Neural progenitor cell (in vitro differentiated cells): ENCODE measurements at regions not wholly inside any gene's neighbourhood (a gene's known extent, or its start where the extent isn't known, plus 50 kb on each side); places are given as distances from the start of the nearest gene placed in this dataset.
"Not testable (repeated sequence)": the region's sequence is repeated elsewhere in the genome, so short reads cannot be mapped to it uniquely, and the experiment has no call there.

Source experiments
- DNase-seq: peaks from one replicate; pipeline ENCODE4 v3.0.0-alpha.2; 2016; ENCODE audit warnings: low spot score
- H2AFZ ChIP-seq: fragments of 200-600 bp; sonication (generic); replicated peaks from 2 replicates; pipeline ENCODE4 v1.6.1; 2016; ENCODE audit warnings: antibody characterized with exemption
- H3F3A ChIP-seq: fragments of 200-600 bp; sonication (generic); 2 replicates; pipeline ENCODE4 v1.6.1; 2016; ENCODE audit warnings: antibody characterized with exemption, low read depth
- H3K27ac ChIP-seq: fragments of 200-600 bp; sonication (generic); 2 replicates; pipeline ENCODE4 v1.5.1; 2016; ENCODE audit warnings: mild to moderate bottlenecking
- H3K27me3 ChIP-seq: fragments of 200-600 bp; sonication (generic); 2 replicates; pipeline ENCODE4 v1.6.1; 2016; ENCODE audit warnings: mild to moderate bottlenecking, moderate library complexity
- H3K36me3 ChIP-seq: fragments of 200-600 bp; sonication (generic); 2 replicates; pipeline ENCODE4 v1.5.1; 2016
- H3K4me1 ChIP-seq: fragments of 200-600 bp; sonication (generic); 2 replicates; pipeline ENCODE4 v1.6.1; 2016; ENCODE audit warnings: mixed run types
- H3K4me2 ChIP-seq: fragments of 200-600 bp; sonication (generic); 2 replicates; pipeline ENCODE4 v1.6.1; 2016
- H3K4me3 ChIP-seq: fragments of 200-600 bp; sonication (generic); 2 replicates; pipeline ENCODE4 v1.5.1; 2016
- H3K79me2 ChIP-seq: fragments of 200-600 bp; sonication (generic); 2 replicates; pipeline ENCODE4 v1.6.1; 2016; ENCODE audit warnings: low read depth
- H3K9ac ChIP-seq: fragments of 200-600 bp; sonication (generic); 2 replicates; pipeline ENCODE4 v1.6.1; 2016
- H3K9me3 ChIP-seq: fragments of 200-600 bp; sonication (generic); 2 replicates; pipeline ENCODE4 v1.5.1; 2016; ENCODE audit warnings: low read depth
- H4K20me1 ChIP-seq: fragments of 200-600 bp; sonication (generic); 2 replicates; pipeline ENCODE4 v1.6.1; 2016; ENCODE audit warnings: low read depth
- H3K27ac Mint-ChIP-seq: 3 replicates; pipeline ENCODE4 v1.8.0; 2021; ENCODE audit warnings: mixed read lengths
- H3K27me3 Mint-ChIP-seq: 2 replicates; pipeline ENCODE4 v1.8.0; 2022; ENCODE audit warnings: low read depth, mild to moderate bottlenecking, inconsistent platforms, moderate library complexity, mixed read lengths; ENCODE audit not compliant: insufficient read depth
- H3K36me3 Mint-ChIP-seq: 3 replicates; pipeline ENCODE4 v1.8.0; 2021; ENCODE audit warnings: mixed read lengths
- H3K4me1 Mint-ChIP-seq: 3 replicates; pipeline ENCODE4 v1.8.0; 2021; ENCODE audit warnings: mixed read lengths
- H3K4me3 Mint-ChIP-seq: 3 replicates; pipeline ENCODE4 v1.8.0; 2021; ENCODE audit warnings: mild to moderate bottlenecking, moderate library complexity, mixed read lengths
- H3K9me3 Mint-ChIP-seq: 3 replicates; pipeline ENCODE4 v1.8.0; 2020; ENCODE audit warnings: mixed read lengths
- CTCF ChIP-seq: fragments of 200-600 bp; sonication (generic); IDR thresholded peaks from 2 replicates; pipeline ENCODE4 v1.5.1; 2017; ENCODE audit warnings: antibody characterized with exemption, mild to moderate bottlenecking
- EZH2 ChIP-seq: fragments of 200-600 bp; sonication (generic); IDR thresholded peaks from 2 replicates; pipeline ENCODE4 v1.6.1; 2017; ENCODE audit warnings: antibody characterized with exemption, mild to moderate bottlenecking, moderate library complexity
- EZH2phosphoT487 ChIP-seq: fragments of 200-600 bp; sonication (generic); IDR thresholded peaks from 2 replicates; pipeline ENCODE4 v1.6.1; 2017; ENCODE audit warnings: antibody characterized with exemption

- Histone ChIP-seq H2AFZ (no peak overlapping the region), H4K20me1 (no peaks in the 10 kb centered on the region), H3K9me3 (no peaks in the 10 kb centered on the region), H3K4me2 (no peak overlapping the region), H3K27me3 (no peaks in the 10 kb centered on the region), H3K9ac (no peak overlapping the region), H3K4me3 (no peak overlapping the region), H3K79me2 (no peaks in the 10 kb centered on the region), H3K4me1 (no peaks in the 10 kb centered on the region), H3K27ac (no peak overlapping the region), H3K36me3 (no peaks in the 10 kb centered on the region), H3F3A (no peaks in the 10 kb centered on the region)
- Mint-ChIP-seq H3K9me3 (no peaks in the 10 kb centered on the region), H3K36me3 (no peaks in the 10 kb centered on the region), H3K4me3 (no peak overlapping the region), H3K4me1 (no peaks in the 10 kb centered on the region), H3K27ac (no peak overlapping the region), H3K27me3 (no peaks in the 10 kb centered on the region)
- no peak for TF ChIP-seq EZH2phosphoT487
- TF ChIP-seq CTCF, result no peak
- no peak for TF ChIP-seq EZH2
- no peak for DNase-seq
Measured at GRCh38 chr2:225806105-225806504, 406.6 kb downstream of the NYAP2 start.

- not testable (repeated sequence) for H3K79me2 ChIP-seq, H3K4me3 Mint-ChIP-seq, H3K36me3 Mint-ChIP-seq, H3K27ac ChIP-seq, H3K4me1 ChIP-seq, H3F3A ChIP-seq, H3K4me1 Mint-ChIP-seq, H3K36me3 ChIP-seq, H3K27ac Mint-ChIP-seq, H3K27me3 ChIP-seq, H3K9me3 ChIP-seq, H4K20me1 ChIP-seq, H3K4me2 ChIP-seq, H2AFZ ChIP-seq, H3K27me3 Mint-ChIP-seq, DNase-seq, H3K4me3 ChIP-seq, H3K9me3 Mint-ChIP-seq, H3K9ac ChIP-seq
Measured at GRCh38 chr2:225802076-225802475, 402.6 kb downstream of the NYAP2 start.

GRCh38 chr2:225797394-225797793, 397.9 kb downstream of the NYAP2 start:
- Mint-ChIP-seq H3K4me3 (no peak overlapping the region), H3K27ac (no peak overlapping the region), H3K27me3 (no peaks in the 10 kb centered on the region), H3K36me3 (no peaks in the 10 kb centered on the region), H3K4me1 (no peaks in the 10 kb centered on the region), H3K9me3 (no peaks in the 10 kb centered on the region)
- no peaks in the 10 kb centered on the region for H3K79me2 ChIP-seq
- no peak for DNase-seq
- H3K27ac ChIP-seq, result no peak overlapping the region
- no peak overlapping the region for H2AFZ ChIP-seq
- H3K9ac ChIP-seq, result no peak overlapping the region
- no peaks in the 10 kb centered on the region for H3K4me1 ChIP-seq
- TF ChIP-seq EZH2phosphoT487 (no peak), EZH2 (no peak), CTCF (no peak)
- no peak overlapping the region for H3K4me3 ChIP-seq
- H3F3A ChIP-seq, result no peaks in the 10 kb centered on the region
- no peak overlapping the region for H3K4me2 ChIP-seq
- no peaks in the 10 kb centered on the region for H4K20me1 ChIP-seq
- no peaks in the 10 kb centered on the region for H3K27me3 ChIP-seq
- no peaks in the 10 kb centered on the region for H3K36me3 ChIP-seq
- H3K9me3 ChIP-seq, result no peaks in the 10 kb centered on the region

GRCh38 chr2:225794652-225795400, 395.3 kb downstream of the NYAP2 start:
- H3K36me3 ChIP-seq, result no peaks in the 10 kb centered on the region
- no peak overlapping the region for H3K4me3 ChIP-seq
- H2AFZ ChIP-seq, result no peak overlapping the region
- no peaks in the 10 kb centered on the region for H3K4me1 Mint-ChIP-seq
- TF ChIP-seq EZH2phosphoT487, result no peak
- no peak for TF ChIP-seq EZH2
- TF ChIP-seq CTCF, result no peak
- H4K20me1 ChIP-seq, result no peaks in the 10 kb centered on the region
- H3K9ac ChIP-seq, result no peak overlapping the region
- no peak overlapping the region for H3K27ac Mint-ChIP-seq
- H3K27me3 Mint-ChIP-seq, result peaks cover 2% of the 10 kb centered on the region
- H3K9me3 Mint-ChIP-seq, result no peaks in the 10 kb centered on the region
- no peaks in the 10 kb centered on the region for H3K27me3 ChIP-seq
- no peaks in the 10 kb centered on the region for H3K36me3 Mint-ChIP-seq
- H3K27ac ChIP-seq, result no peak overlapping the region
- no peaks in the 10 kb centered on the region for H3F3A ChIP-seq
- no peak overlapping the region for H3K4me2 ChIP-seq
- no peaks in the 10 kb centered on the region for H3K4me1 ChIP-seq
- H3K9me3 ChIP-seq, result no peaks in the 10 kb centered on the region
- no peak for DNase-seq
- no peaks in the 10 kb centered on the region for H3K79me2 ChIP-seq
- H3K4me3 Mint-ChIP-seq, result no peak overlapping the region
